HCEC 1CT (cell line): ENCODE measurements at regions not wholly inside any gene's neighbourhood (a gene's known extent, or its start where the extent isn't known, plus 50 kb on each side); places are given as distances from the start of the nearest gene placed in this dataset.

Experiments used
- DNase-seq: peaks from one replicate; pipeline ENCODE4 v3.0.0-alpha.2; 2017

GRCh38 chr5:126315341-126315740 is 107.9 kb upstream of the GRAMD2B start:
- DNase-seq = no peak

GRCh38 chr5:126332326-126332725 is 90.9 kb upstream of the GRAMD2B start:
- no peak for DNase-seq

GRCh38 chr5:126334760-126335159 is 88.4 kb upstream of the GRAMD2B start:
- DNase-seq = no peak

GRCh38 chr5:126335886-126336285 is 87.3 kb upstream of the GRAMD2B start:
- DNase-seq = no peak

GRCh38 chr5:126338635-126339034 is 84.6 kb upstream of the GRAMD2B start:
- no peak for DNase-seq

GRCh38 chr5:126339215-126339805 is 83.9 kb upstream of the GRAMD2B start:
- DNase-seq = peak; percentile 65

- DNase-seq = no peak
These were observed 81.1 kb upstream of the GRAMD2B start for GRCh38 chr5:126341906-126342630.

GRCh38 chr5:126348855-126349635 is 74.2 kb upstream of the GRAMD2B start:
- DNase-seq = no peak

GRCh38 chr5:126351153-126351552 is 72.1 kb upstream of the GRAMD2B start:
- peak; percentile 79 for DNase-seq

- peak; percentile 99 for DNase-seq
These were observed 69.0 kb upstream of the GRAMD2B start for GRCh38 chr5:126354012-126354857.

- peak; percentile 23 for DNase-seq
These were observed 68.1 kb upstream of the GRAMD2B start for GRCh38 chr5:126354858-126355731.

- DNase-seq = no peak
These were observed 67.3 kb upstream of the GRAMD2B start for GRCh38 chr5:126355940-126356339.

- no peak for DNase-seq
These were observed 65.4 kb upstream of the GRAMD2B start for GRCh38 chr5:126357585-126358342.

- no peak for DNase-seq
These were observed 64.7 kb upstream of the GRAMD2B start for GRCh38 chr5:126358525-126358924.

- no peak for DNase-seq
These were observed 63.3 kb upstream of the GRAMD2B start for GRCh38 chr5:126359884-126360283.

- DNase-seq = no peak
These were observed 62.7 kb upstream of the GRAMD2B start for GRCh38 chr5:126360467-126360866.

- peak; percentile 76 for DNase-seq
These were observed 59.6 kb upstream of the GRAMD2B start for GRCh38 chr5:126363658-126364057.

- no peak for DNase-seq
These were observed 58.9 kb upstream of the GRAMD2B start for GRCh38 chr5:126364206-126364902.

- no peak for DNase-seq
These were observed 57.6 kb upstream of the GRAMD2B start for GRCh38 chr5:126365446-126366198.

GRCh38 chr5:126366199-126366560 is 57.0 kb upstream of the GRAMD2B start:
- DNase-seq = no peak
